Left ventricle myocardium inferior (tissue), 1 donor: ENCODE measurements at regions not wholly inside any gene's neighbourhood (a gene's known extent, or its start where the extent isn't known, plus 50 kb on each side); places are given as distances from the start of the nearest gene placed in this dataset.

Source experiments
- DNase-seq: peaks from one replicate; pipeline ENCODE4 v3.0.0-alpha.2; 2020
- H3K27ac ChIP-seq: fragments of 200-600 bp; replicated peaks from 2 replicates; pipeline ENCODE4 v1.8.0; 2021
- H3K27me3 ChIP-seq: fragments of 200-600 bp; 2 replicates; pipeline ENCODE4 v1.8.0; 2021; ENCODE audit warnings: low read depth
- H3K36me3 ChIP-seq: fragments of 200-600 bp; 2 replicates; pipeline ENCODE4 v1.8.0; 2021
- H3K4me1 ChIP-seq: fragments of 200-600 bp; 2 replicates; pipeline ENCODE4 v1.8.0; 2021
- H3K4me3 ChIP-seq: fragments of 200-600 bp; 2 replicates; pipeline ENCODE4 v1.8.0; 2021; ENCODE audit warnings: mild to moderate bottlenecking, moderate library complexity
- H3K9me3 ChIP-seq: fragments of 200-600 bp; replicated peaks from 2 replicates; pipeline ENCODE4 v1.8.0; 2021
- CTCF ChIP-seq: fragments of 200-600 bp; IDR thresholded peaks from 2 replicates; pipeline ENCODE4 v1.8.0; 2021; ENCODE audit warnings: antibody characterized with exemption, mild to moderate bottlenecking, borderline replicate concordance
- intact Hi-C: fragments of 100-400 bp; cut with micrococcal nuclease; formaldehyde crosslinking; loops from one replicate; pipeline ENCODE4 v1.11.0; 2022
- donor health status: DM: no; HTN: yes; CAD: no; lungs with severe emphysema.

- H3K4me3 ChIP-seq = no peak overlapping the region
- H3K27me3 ChIP-seq = no peaks in the 10 kb centered on the region
- H3K27ac ChIP-seq = no peak overlapping the region
- no peaks in the 10 kb centered on the region for H3K36me3 ChIP-seq
- H3K4me1 ChIP-seq = no peaks in the 10 kb centered on the region
- intact Hi-C loops = no loop called here
- H3K9me3 ChIP-seq = peaks cover 4% of the 10 kb centered on the region
- DNase-seq = no peak
- no peak for TF ChIP-seq CTCF
These were observed 186.6 kb downstream of the HINT1 start for GRCh38 chr5:130978475-130978874.

DNA sequence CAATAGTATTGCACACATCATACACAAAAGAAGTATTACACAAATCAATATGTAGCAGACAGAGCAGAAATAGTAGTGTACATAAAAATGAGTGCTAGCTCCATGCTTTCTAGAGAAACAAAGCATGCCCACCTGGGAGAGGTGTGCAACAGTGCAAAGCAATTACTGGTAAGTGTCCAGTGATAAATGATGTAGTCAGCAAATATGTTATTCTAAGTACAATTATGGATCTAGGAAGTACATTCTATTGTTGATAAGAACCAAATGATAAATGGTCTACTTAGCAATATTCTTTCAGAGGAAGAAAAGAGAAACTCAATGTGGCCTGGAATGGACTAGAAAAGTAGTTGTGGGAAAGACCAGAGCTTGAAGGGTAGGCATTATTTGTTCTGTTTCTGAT is 188.6 kb downstream of the HINT1 start:
- Histone ChIP-seq H3K9me3 (no peaks in the 10 kb centered on the region), H3K4me1 (no peaks in the 10 kb centered on the region), H3K27me3 (no peaks in the 10 kb centered on the region), H3K4me3 (no peak overlapping the region), H3K36me3 (no peaks in the 10 kb centered on the region), H3K27ac (no peak overlapping the region)
- intact Hi-C loops = no loop called here
- DNase-seq = no peak
- TF ChIP-seq CTCF = no peak

GRCh38 chr5:130975847-130976246 is 189.2 kb downstream of the HINT1 start:
- Histone ChIP-seq H3K27ac (no peak overlapping the region), H3K4me1 (no peaks in the 10 kb centered on the region), H3K36me3 (no peaks in the 10 kb centered on the region), H3K4me3 (no peak overlapping the region), H3K27me3 (no peaks in the 10 kb centered on the region), H3K9me3 (no peaks in the 10 kb centered on the region)
- intact Hi-C loops = no loop called here
- TF ChIP-seq CTCF = no peak
- no peak for DNase-seq

- Histone ChIP-seq H3K9me3 (no peaks in the 10 kb centered on the region), H3K27me3 (no peaks in the 10 kb centered on the region), H3K4me3 (no peak overlapping the region), H3K4me1 (no peaks in the 10 kb centered on the region), H3K27ac (no peak overlapping the region), H3K36me3 (no peaks in the 10 kb centered on the region)
- intact Hi-C loops = no loop called here
- no peak for TF ChIP-seq CTCF
- no peak for DNase-seq
These were observed 189.8 kb downstream of the HINT1 start for GRCh38 chr5:130975299-130975698.

- Histone ChIP-seq H3K27ac (no peak overlapping the region), H3K4me1 (no peaks in the 10 kb centered on the region), H3K27me3 (no peaks in the 10 kb centered on the region), H3K36me3 (no peaks in the 10 kb centered on the region), H3K4me3 (no peak overlapping the region), H3K9me3 (peaks cover 10% of the 10 kb centered on the region)
- no peak for TF ChIP-seq CTCF
- DNase-seq = no peak
- intact Hi-C loops = no loop called here
These were observed 190.9 kb downstream of the HINT1 start for GRCh38 chr5:130974021-130974683.
